Sigmoid colon (tissue), 3 donors: ENCODE measurements at regions not wholly inside any gene's neighbourhood (a gene's known extent, or its start where the extent isn't known, plus 50 kb on each side); places are given as distances from the start of the nearest gene placed in this dataset.

ENCODE experiments used
- POLR2A ChIP-seq, 2 donors: fragments of 450-650 bp; IDR thresholded peaks; one replicate each; pipeline ENCODE4 v1.6.1; 2016; ENCODE audit warnings: antibody characterized with exemption in 2 of 2, mild to moderate bottlenecking in 2 of 2, moderate library complexity in 2 of 2
- TF ChIP-seq, protein P1 (sequence below), 4 experiments: fragments of 450-650 bp in 3 of 4; fragments of 200-600 bp in 1 of 4; IDR thresholded peaks; one replicate each; pipeline ENCODE4 v1.5.1; 2016 to 2019; ENCODE audit warnings: antibody characterized with exemption in 4 of 4, mild to moderate bottlenecking in 3 of 4, moderate library complexity in 2 of 4

DNA sequence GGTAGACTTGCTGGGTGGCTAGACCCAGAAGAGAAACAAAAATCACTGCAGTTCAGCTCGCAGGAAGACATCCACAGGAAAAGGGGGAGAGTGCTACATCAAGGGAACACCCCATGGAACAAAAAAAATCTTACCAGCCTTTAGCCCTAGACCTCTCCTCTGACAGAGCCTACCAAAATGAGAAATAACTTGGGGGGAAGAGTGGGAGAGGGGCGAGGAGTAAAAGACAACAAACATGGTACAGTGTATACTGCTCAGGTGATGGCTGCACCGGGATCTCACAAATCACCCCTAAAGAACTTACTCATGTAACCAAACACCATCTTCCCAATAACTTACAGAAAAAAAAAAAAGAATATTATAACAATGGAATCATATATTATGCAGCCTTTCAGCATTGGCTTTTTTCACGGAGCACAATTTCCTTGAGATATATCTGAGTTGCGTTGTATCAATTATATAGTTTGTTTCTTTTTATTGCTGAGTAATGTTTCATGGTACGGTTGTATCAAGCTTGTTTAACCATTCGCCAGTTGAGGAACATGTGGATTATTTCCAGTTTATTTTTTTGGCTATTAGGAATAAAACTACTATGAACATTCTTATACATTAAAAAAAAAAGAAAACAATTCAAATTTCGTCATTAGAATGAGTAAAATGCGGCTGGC lies 90.9 kb downstream of the ZNF280B start:
- TF ChIP-seq, protein P1, sequence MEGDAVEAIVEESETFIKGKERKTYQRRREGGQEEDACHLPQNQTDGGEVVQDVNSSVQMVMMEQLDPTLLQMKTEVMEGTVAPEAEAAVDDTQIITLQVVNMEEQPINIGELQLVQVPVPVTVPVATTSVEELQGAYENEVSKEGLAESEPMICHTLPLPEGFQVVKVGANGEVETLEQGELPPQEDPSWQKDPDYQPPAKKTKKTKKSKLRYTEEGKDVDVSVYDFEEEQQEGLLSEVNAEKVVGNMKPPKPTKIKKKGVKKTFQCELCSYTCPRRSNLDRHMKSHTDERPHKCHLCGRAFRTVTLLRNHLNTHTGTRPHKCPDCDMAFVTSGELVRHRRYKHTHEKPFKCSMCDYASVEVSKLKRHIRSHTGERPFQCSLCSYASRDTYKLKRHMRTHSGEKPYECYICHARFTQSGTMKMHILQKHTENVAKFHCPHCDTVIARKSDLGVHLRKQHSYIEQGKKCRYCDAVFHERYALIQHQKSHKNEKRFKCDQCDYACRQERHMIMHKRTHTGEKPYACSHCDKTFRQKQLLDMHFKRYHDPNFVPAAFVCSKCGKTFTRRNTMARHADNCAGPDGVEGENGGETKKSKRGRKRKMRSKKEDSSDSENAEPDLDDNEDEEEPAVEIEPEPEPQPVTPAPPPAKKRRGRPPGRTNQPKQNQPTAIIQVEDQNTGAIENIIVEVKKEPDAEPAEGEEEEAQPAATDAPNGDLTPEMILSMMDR (IDR thresholded peaks at IDR 0.05) = no peak
- no peak for TF ChIP-seq POLR2A (IDR thresholded peaks at IDR 0.05)
